Right lobe of liver (tissue), 4 donors: ENCODE measurements at regions not wholly inside any gene's neighbourhood (a gene's known extent, or its start where the extent isn't known, plus 50 kb on each side); places are given as distances from the start of the nearest gene placed in this dataset.

Source experiments
- POLR2A ChIP-seq: fragments of 450-650 bp; IDR thresholded peaks from one replicate; pipeline ENCODE4 v1.6.1; 2017; ENCODE audit warnings: antibody characterized with exemption, mild to moderate bottlenecking
- TF ChIP-seq, protein P1 (sequence below), 4 donors: fragments of 200-600 bp in 3 of 4; fragments of 450-650 bp in 1 of 4; IDR thresholded peaks; one replicate each; pipeline versions ENCODE4 v1.5.1 to v1.8.0; 2016 to 2022; ENCODE audit warnings: antibody characterized with exemption in 4 of 4, mild to moderate bottlenecking in 2 of 4
- donor health status: DM: no; HTN: no; CAD: no.
- donor health status: DM: no; HTN: no; CAD: no.
- donor health status: DM: no; HTN: yes; CAD: no.

DNA sequence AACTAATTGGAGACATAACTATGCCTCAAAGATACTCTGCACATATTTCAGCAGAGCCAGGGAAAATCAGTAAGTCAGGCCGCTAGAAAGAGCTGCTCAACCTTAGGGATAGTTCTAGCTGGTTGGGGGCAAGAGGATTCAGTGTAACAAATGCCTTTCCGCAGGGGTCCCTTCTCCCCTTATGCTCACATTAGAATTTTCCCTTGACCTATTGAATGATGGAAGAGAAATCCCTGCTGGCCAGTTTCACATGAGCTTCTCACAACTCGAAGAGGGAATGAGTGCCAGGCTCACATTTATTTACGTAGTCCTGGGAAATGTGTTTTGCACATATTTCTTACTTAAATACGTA lies 66.2 kb upstream of the USP9X start:
- TF ChIP-seq, protein P1, sequence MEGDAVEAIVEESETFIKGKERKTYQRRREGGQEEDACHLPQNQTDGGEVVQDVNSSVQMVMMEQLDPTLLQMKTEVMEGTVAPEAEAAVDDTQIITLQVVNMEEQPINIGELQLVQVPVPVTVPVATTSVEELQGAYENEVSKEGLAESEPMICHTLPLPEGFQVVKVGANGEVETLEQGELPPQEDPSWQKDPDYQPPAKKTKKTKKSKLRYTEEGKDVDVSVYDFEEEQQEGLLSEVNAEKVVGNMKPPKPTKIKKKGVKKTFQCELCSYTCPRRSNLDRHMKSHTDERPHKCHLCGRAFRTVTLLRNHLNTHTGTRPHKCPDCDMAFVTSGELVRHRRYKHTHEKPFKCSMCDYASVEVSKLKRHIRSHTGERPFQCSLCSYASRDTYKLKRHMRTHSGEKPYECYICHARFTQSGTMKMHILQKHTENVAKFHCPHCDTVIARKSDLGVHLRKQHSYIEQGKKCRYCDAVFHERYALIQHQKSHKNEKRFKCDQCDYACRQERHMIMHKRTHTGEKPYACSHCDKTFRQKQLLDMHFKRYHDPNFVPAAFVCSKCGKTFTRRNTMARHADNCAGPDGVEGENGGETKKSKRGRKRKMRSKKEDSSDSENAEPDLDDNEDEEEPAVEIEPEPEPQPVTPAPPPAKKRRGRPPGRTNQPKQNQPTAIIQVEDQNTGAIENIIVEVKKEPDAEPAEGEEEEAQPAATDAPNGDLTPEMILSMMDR (IDR thresholded peaks at IDR 0.05): no peak
- no peak for TF ChIP-seq POLR2A
